GM23338 (cell line): ENCODE measurements at regions not wholly inside any gene's neighbourhood (a gene's known extent, or its start where the extent isn't known, plus 50 kb on each side); places are given as distances from the start of the nearest gene placed in this dataset.

Experiments used
- ATAC-seq: fragments of 200-7000 bp; cut with Tn5 transposase; 3 replicates; pipeline ENCODE4 v1.9.1; 2020
- DNase-seq: peaks from one replicate; pipeline ENCODE4 v3.0.0-alpha.2; 2015; ENCODE audit warnings: low spot score
- H2AFZ ChIP-seq: fragments of 200-600 bp; sonication (generic); 2 replicates; pipeline ENCODE4 v1.8.0; 2016; ENCODE audit warnings: antibody characterized with exemption, mild to moderate bottlenecking, moderate library complexity
- H3F3A ChIP-seq: fragments of 200-600 bp; sonication (generic); replicated peaks from 2 replicates; pipeline ENCODE4 v1.8.0; 2017; ENCODE audit warnings: antibody characterized with exemption, mixed run types, low read depth
- H3K27ac ChIP-seq: fragments of 200-600 bp; sonication (generic); 2 replicates; pipeline ENCODE4 v1.6.1; 2016; ENCODE audit warnings: low read depth
- H3K27me3 ChIP-seq: fragments of 200-600 bp; sonication (generic); 2 replicates; pipeline ENCODE4 v1.8.0; 2016; ENCODE audit warnings: mild to moderate bottlenecking, mixed run types, moderate library complexity; ENCODE audit not compliant: insufficient read depth
- H3K36me3 ChIP-seq: fragments of 200-600 bp; sonication (generic); 2 replicates; pipeline ENCODE4 v1.8.0; 2016; ENCODE audit warnings: mild to moderate bottlenecking; ENCODE audit not compliant: insufficient read depth
- H3K4me1 ChIP-seq: fragments of 200-600 bp; sonication (generic); 2 replicates; pipeline ENCODE4 v1.8.0; 2016; ENCODE audit warnings: mild to moderate bottlenecking, moderate library complexity; ENCODE audit not compliant: insufficient read depth
- H3K4me2 ChIP-seq: fragments of 200-600 bp; sonication (generic); 2 replicates; pipeline ENCODE4 v1.7.1; 2017; ENCODE audit warnings: mixed run types
- H3K4me3 ChIP-seq: fragments of 200-600 bp; sonication (generic); 2 replicates; pipeline ENCODE4 v1.6.1; 2016; ENCODE audit warnings: mixed run types
- H3K79me2 ChIP-seq: fragments of 200-600 bp; sonication (generic); replicated peaks from 2 replicates; pipeline ENCODE4 v1.8.0; 2017; ENCODE audit warnings: mild to moderate bottlenecking; ENCODE audit not compliant: insufficient read depth
- H3K9me2 ChIP-seq: fragments of 200-600 bp; sonication (generic); 2 replicates; pipeline ENCODE4 v1.8.0; 2017; ENCODE audit not compliant: insufficient read depth
- H4K20me1 ChIP-seq: fragments of 200-600 bp; sonication (generic); replicated peaks from 2 replicates; pipeline ENCODE4 v1.8.0; 2017; ENCODE audit warnings: mild to moderate bottlenecking; ENCODE audit not compliant: insufficient read depth
- H3K27ac Mint-ChIP-seq: 2 replicates; pipeline ENCODE4 v1.8.0; 2020; ENCODE audit warnings: inconsistent platforms, mild to moderate bottlenecking, moderate library complexity, mixed read lengths
- H3K27me3 Mint-ChIP-seq: 3 replicates; pipeline ENCODE4 v1.8.0; 2022; ENCODE audit warnings: low read depth, mild to moderate bottlenecking, moderate library complexity, mixed read lengths, inconsistent platforms; ENCODE audit not compliant: insufficient read depth, poor library complexity
- H3K36me3 Mint-ChIP-seq: 3 replicates; pipeline ENCODE4 v1.8.0; 2021; ENCODE audit warnings: low read depth, mild to moderate bottlenecking, inconsistent platforms, moderate library complexity, mixed read lengths
- H3K4me1 Mint-ChIP-seq: 3 replicates; pipeline ENCODE4 v1.8.0; 2020; ENCODE audit warnings: mild to moderate bottlenecking, inconsistent platforms, mixed read lengths
- H3K4me3 Mint-ChIP-seq: 3 replicates; pipeline ENCODE4 v1.8.0; 2021; ENCODE audit warnings: moderate library complexity, mild to moderate bottlenecking, inconsistent platforms, mixed read lengths
- H3K9me3 Mint-ChIP-seq: 3 replicates; pipeline ENCODE4 v1.8.0; 2020; ENCODE audit warnings: moderate library complexity, mild to moderate bottlenecking, inconsistent platforms, mixed read lengths
- CREB1 ChIP-seq: fragments of 250-450 bp; sonication (Bioruptor Pico); IDR thresholded peaks from 2 replicates; pipeline ENCODE4 v1.5.0; 2020; ENCODE audit warnings: low read depth, mild to moderate bottlenecking, moderate library complexity
- EZH2 ChIP-seq: fragments of 200-600 bp; sonication (generic); IDR thresholded peaks from one replicate; pipeline ENCODE4 v1.8.0; 2017; ENCODE audit warnings: antibody characterized with exemption, mild to moderate bottlenecking, low read depth; ENCODE audit not compliant: unreplicated experiment
- EZH2phosphoT487 ChIP-seq: fragments of 200-600 bp; sonication (generic); IDR thresholded peaks from one replicate; pipeline ENCODE4 v1.8.1; 2018; ENCODE audit warnings: antibody characterized with exemption; ENCODE audit not compliant: unreplicated experiment
- JUNB ChIP-seq: IDR thresholded peaks from one replicate; pipeline ENCODE4 v1.6.1; 2016; ENCODE audit warnings: antibody characterized with exemption; ENCODE audit not compliant: unreplicated experiment
- NANOG ChIP-seq: IDR thresholded peaks from 2 replicates; pipeline ENCODE4 v1.6.1; 2016; ENCODE audit warnings: antibody characterized with exemption, borderline replicate concordance
- POLR2AphosphoS5 ChIP-seq: IDR thresholded peaks from 2 replicates; pipeline ENCODE4 v1.6.1; 2016; ENCODE audit warnings: antibody characterized with exemption, low read depth
- STAT1 ChIP-seq: IDR thresholded peaks from one replicate; pipeline ENCODE4 v1.6.1; 2016; ENCODE audit warnings: antibody characterized with exemption; ENCODE audit not compliant: unreplicated experiment
- ZNF114 ChIP-seq: fragments of 250-450 bp; sonication (Bioruptor Pico); IDR thresholded peaks from 2 replicates; pipeline ENCODE4 v1.5.0; 2020; ENCODE audit warnings: mild to moderate bottlenecking, moderate library complexity
- ZNF331 ChIP-seq: fragments of 250-450 bp; sonication (Bioruptor Pico); IDR thresholded peaks from 2 replicates; pipeline ENCODE4 v1.5.0; 2020; ENCODE audit warnings: low read depth, mild to moderate bottlenecking, moderate library complexity
- TF ChIP-seq, protein P1 (sequence below): fragments of 250-450 bp; sonication (Bioruptor Pico); IDR thresholded peaks from 2 replicates; pipeline ENCODE4 v1.5.0; 2020; ENCODE audit warnings: mild to moderate bottlenecking, moderate library complexity
- TF ChIP-seq, protein P2 (sequence below), 2 experiments: fragments of 200-600 bp in 1 of 2; sonication (generic) in 1 of 2; conservative IDR thresholded peaks; 2 replicates each; pipeline versions ENCODE4 v1.5.1 to v1.6.1; 2016 to 2017; ENCODE audit warnings: antibody characterized with exemption in 2 of 2, low read depth in 2 of 2, mild to moderate bottlenecking in 2 of 2, moderate library complexity in 1 of 2
- TF ChIP-seq, protein P3 (sequence below): IDR thresholded peaks from 2 replicates; pipeline ENCODE4 v1.6.1; 2016; ENCODE audit warnings: antibody characterized with exemption
- TF ChIP-seq, protein P4 (sequence below): IDR thresholded peaks from one replicate; pipeline ENCODE4 v1.6.1; 2018; ENCODE audit warnings: antibody characterized with exemption; ENCODE audit not compliant: unreplicated experiment

DNA sequence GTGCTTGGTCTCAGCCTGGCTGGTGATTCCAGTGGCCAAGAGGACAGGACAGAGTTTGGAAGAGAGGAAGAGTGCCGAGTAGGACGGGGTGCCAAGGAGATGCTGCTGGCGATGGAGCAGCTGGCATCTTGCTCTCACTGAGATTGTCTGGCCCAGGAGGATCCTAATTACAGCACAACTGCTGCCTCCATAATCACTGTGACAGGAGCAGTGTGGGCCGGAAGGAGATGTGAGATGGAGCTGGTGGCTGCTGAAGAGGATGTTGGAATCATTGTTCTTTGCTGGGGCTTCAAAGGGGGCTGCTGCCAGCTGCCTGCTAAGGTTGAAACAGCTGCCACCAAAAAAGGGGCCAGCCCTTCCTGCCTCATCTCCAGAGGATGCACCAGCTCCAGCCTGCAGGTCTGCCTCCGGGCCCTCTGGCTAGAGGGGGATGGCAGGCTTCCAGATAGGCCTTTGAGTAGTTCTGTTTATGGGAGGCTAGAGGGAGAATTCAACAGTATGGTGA is 214.4 kb downstream of the RNF144B start:
- no peaks in the 10 kb centered on the region for H3K27me3 Mint-ChIP-seq
- H3K27ac Mint-ChIP-seq, result no peak overlapping the region
- no peaks in the 10 kb centered on the region for H3K36me3 Mint-ChIP-seq

More for the DNA sequence above, 214.4 kb downstream of the RNF144B start:
- Histone ChIP-seq H3K36me3 (no peaks in the 10 kb centered on the region), H3K27ac (no peak overlapping the region), H4K20me1 (no peaks in the 10 kb centered on the region; the same call in 1 of the 2 replicates), H3F3A (no peaks in the 10 kb centered on the region), H3K4me1 (no peaks in the 10 kb centered on the region), H3K79me2 (no peaks in the 10 kb centered on the region), H3K27me3 (no peaks in the 10 kb centered on the region), H3K4me2 (no peak overlapping the region), H3K4me3 (no peak overlapping the region), H3K9me2 (0 out of 2 replicates have a peak, but pooled peaks cover 5% of the 10 kb centered on the region), H2AFZ (no peak overlapping the region)
- ATAC-seq (no peak), DNase-seq (no peak)
- Mint-ChIP-seq H3K9me3 (no peaks in the 10 kb centered on the region; the same call in 2 of the 3 replicates), H3K4me1 (no peaks in the 10 kb centered on the region; the same call in 2 of the 3 replicates), H3K4me3 (no peak overlapping the region)
- TF ChIP-seq, protein P1, sequence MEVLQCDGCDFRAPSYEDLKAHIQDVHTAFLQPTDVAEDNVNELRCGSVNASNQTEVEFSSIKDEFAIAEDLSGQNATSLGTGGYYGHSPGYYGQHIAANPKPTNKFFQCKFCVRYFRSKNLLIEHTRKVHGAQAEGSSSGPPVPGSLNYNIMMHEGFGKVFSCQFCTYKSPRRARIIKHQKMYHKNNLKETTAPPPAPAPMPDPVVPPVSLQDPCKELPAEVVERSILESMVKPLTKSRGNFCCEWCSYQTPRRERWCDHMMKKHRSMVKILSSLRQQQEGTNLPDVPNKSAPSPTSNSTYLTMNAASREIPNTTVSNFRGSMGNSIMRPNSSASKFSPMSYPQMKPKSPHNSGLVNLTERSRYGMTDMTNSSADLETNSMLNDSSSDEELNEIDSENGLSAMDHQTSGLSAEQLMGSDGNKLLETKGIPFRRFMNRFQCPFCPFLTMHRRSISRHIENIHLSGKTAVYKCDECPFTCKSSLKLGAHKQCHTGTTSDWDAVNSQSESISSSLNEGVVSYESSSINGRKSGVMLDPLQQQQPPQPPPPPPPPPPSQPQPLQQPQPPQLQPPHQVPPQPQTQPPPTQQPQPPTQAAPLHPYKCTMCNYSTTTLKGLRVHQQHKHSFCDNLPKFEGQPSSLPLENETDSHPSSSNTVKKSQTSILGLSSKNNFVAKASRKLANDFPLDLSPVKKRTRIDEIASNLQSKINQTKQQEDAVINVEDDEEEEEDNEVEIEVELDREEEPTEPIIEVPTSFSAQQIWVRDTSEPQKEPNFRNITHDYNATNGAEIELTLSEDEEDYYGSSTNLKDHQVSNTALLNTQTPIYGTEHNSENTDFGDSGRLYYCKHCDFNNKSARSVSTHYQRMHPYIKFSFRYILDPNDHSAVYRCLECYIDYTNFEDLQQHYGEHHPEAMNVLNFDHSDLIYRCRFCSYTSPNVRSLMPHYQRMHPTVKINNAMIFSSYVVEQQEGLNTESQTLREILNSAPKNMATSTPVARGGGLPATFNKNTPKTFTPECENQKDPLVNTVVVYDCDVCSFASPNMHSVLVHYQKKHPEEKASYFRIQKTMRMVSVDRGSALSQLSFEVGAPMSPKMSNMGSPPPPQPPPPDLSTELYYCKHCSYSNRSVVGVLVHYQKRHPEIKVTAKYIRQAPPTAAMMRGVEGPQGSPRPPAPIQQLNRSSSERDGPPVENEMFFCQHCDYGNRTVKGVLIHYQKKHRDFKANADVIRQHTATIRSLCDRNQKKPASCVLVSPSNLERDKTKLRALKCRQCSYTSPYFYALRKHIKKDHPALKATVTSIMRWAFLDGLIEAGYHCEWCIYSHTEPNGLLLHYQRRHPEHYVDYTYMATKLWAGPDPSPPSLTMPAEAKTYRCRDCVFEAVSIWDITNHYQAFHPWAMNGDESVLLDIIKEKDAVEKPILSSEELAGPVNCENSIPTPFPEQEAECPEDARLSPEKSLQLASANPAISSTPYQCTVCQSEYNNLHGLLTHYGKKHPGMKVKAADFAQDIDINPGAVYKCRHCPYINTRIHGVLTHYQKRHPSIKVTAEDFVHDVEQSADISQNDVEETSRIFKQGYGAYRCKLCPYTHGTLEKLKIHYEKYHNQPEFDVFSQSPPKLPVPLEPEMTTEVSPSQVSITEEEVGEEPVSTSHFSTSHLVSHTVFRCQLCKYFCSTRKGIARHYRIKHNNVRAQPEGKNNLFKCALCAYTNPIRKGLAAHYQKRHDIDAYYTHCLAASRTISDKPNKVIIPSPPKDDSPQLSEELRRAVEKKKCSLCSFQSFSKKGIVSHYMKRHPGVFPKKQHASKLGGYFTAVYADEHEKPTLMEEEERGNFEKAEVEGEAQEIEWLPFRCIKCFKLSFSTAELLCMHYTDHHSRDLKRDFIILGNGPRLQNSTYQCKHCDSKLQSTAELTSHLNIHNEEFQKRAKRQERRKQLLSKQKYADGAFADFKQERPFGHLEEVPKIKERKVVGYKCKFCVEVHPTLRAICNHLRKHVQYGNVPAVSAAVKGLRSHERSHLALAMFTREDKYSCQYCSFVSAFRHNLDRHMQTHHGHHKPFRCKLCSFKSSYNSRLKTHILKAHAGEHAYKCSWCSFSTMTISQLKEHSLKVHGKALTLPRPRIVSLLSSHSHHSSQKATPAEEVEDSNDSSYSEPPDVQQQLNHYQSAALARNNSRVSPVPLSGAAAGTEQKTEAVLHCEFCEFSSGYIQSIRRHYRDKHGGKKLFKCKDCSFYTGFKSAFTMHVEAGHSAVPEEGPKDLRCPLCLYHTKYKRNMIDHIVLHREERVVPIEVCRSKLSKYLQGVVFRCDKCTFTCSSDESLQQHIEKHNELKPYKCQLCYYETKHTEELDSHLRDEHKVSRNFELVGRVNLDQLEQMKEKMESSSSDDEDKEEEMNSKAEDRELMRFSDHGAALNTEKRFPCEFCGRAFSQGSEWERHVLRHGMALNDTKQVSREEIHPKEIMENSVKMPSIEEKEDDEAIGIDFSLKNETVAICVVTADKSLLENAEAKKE, result no peak
- TF ChIP-seq POLR2AphosphoS5 (no peak), NANOG (no peak), EZH2phosphoT487 (no peak), ZNF114 (CRISPR knock-in tag) (no peak), ZNF331 (no peak), CREB1 (no peak), STAT1 (no peak), EZH2 (no peak), JUNB (no peak)
- TF ChIP-seq, protein P2, sequence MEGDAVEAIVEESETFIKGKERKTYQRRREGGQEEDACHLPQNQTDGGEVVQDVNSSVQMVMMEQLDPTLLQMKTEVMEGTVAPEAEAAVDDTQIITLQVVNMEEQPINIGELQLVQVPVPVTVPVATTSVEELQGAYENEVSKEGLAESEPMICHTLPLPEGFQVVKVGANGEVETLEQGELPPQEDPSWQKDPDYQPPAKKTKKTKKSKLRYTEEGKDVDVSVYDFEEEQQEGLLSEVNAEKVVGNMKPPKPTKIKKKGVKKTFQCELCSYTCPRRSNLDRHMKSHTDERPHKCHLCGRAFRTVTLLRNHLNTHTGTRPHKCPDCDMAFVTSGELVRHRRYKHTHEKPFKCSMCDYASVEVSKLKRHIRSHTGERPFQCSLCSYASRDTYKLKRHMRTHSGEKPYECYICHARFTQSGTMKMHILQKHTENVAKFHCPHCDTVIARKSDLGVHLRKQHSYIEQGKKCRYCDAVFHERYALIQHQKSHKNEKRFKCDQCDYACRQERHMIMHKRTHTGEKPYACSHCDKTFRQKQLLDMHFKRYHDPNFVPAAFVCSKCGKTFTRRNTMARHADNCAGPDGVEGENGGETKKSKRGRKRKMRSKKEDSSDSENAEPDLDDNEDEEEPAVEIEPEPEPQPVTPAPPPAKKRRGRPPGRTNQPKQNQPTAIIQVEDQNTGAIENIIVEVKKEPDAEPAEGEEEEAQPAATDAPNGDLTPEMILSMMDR (conservative IDR thresholded peaks at IDR 0.05; ENCODE audit: low read depth in 2 of 2), result no peak
- TF ChIP-seq, protein P3, sequence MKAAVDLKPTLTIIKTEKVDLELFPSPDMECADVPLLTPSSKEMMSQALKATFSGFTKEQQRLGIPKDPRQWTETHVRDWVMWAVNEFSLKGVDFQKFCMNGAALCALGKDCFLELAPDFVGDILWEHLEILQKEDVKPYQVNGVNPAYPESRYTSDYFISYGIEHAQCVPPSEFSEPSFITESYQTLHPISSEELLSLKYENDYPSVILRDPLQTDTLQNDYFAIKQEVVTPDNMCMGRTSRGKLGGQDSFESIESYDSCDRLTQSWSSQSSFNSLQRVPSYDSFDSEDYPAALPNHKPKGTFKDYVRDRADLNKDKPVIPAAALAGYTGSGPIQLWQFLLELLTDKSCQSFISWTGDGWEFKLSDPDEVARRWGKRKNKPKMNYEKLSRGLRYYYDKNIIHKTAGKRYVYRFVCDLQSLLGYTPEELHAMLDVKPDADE, result no peak
- TF ChIP-seq, protein P4, sequence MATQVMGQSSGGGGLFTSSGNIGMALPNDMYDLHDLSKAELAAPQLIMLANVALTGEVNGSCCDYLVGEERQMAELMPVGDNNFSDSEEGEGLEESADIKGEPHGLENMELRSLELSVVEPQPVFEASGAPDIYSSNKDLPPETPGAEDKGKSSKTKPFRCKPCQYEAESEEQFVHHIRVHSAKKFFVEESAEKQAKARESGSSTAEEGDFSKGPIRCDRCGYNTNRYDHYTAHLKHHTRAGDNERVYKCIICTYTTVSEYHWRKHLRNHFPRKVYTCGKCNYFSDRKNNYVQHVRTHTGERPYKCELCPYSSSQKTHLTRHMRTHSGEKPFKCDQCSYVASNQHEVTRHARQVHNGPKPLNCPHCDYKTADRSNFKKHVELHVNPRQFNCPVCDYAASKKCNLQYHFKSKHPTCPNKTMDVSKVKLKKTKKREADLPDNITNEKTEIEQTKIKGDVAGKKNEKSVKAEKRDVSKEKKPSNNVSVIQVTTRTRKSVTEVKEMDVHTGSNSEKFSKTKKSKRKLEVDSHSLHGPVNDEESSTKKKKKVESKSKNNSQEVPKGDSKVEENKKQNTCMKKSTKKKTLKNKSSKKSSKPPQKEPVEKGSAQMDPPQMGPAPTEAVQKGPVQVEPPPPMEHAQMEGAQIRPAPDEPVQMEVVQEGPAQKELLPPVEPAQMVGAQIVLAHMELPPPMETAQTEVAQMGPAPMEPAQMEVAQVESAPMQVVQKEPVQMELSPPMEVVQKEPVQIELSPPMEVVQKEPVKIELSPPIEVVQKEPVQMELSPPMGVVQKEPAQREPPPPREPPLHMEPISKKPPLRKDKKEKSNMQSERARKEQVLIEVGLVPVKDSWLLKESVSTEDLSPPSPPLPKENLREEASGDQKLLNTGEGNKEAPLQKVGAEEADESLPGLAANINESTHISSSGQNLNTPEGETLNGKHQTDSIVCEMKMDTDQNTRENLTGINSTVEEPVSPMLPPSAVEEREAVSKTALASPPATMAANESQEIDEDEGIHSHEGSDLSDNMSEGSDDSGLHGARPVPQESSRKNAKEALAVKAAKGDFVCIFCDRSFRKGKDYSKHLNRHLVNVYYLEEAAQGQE, result no peak
